NB4 (cell line): ENCODE measurements at regions not wholly inside any gene's neighbourhood (a gene's known extent, or its start where the extent isn't known, plus 50 kb on each side); places are given as distances from the start of the nearest gene placed in this dataset.
"Not testable (repeated sequence)": the region's sequence is repeated elsewhere in the genome, so short reads cannot be mapped to it uniquely, and the experiment has no call there.

Experiments used
- DNase-seq: peaks from one replicate; pipeline ENCODE4 v3.0.0; 2010; ENCODE audit warnings: low read depth
- H3K4me3 ChIP-seq: one replicate; pipeline ENCODE4 v1.5.1; 2011; ENCODE audit warnings: mild to moderate bottlenecking, low read depth, low read length, moderate library complexity

DNA sequence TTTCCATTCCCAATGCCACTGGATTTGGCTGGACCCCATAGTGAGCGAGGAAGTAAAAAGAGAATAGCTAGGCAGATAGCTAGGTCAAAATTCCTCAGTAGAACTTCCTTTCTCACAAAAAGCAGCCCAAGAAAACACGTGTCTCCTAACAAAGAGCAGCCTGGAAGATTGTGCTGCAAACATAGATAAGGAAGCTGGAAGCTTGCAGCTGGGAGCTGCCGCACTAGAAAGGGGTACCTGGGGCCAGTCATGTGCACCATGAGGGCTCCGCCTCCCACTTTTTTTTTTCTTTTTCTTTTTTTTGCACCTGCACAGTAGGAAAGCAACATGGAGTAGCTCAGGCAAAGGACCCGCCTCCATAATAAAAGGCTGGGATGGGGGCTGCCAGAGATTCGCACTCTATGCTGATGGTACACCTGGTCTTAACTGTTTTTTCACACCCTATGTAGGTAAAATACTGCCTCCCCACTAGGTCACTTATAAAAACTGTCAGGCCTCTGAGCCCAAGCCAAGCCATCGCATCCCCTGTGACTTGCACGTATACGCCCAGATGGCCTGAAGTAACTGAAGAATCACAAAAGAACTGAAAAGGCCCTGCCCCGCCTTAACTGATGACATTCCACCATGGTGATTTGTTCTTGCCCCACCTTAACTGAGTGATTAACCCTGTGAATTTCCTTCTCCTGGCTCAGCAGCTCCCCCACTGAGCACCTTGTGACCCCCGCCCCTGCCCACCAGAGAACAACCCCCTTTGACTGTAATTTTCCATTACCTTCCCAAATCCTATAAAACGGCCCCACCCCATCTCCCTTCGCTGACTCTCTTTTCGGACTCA lies 521.6 kb downstream of the IRS2 start:
- H3K4me3 ChIP-seq, DNase-seq: not testable (repeated sequence)

DNA sequence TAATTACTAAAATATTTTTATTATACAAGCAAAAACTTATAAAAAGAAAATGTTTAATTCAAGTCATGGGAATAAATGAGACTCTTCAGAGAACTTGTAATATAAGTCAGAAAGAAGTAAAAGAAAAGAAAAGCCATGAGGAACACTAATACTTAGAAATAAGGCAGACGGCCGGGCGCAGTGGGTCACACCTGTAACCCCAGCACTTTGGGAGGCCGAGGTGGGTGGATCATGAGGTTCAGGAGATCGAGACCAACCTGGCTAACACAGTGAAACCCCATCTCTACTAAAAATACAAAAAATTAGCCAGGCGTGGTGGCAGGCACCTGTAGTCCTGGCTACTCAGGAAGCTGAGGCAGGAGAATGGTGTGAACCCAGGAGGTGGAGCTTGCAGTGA lies 528.6 kb downstream of the IRS2 start:
- not testable (repeated sequence) for H3K4me3 ChIP-seq, DNase-seq
